DND-41 (cell line): ENCODE measurements at regions not wholly inside any gene's neighbourhood (a gene's known extent, or its start where the extent isn't known, plus 50 kb on each side); places are given as distances from the start of the nearest gene placed in this dataset.

Source experiments
- ATAC-seq: fragments of 200-7000 bp; cut with Tn5 transposase; 3 replicates; pipeline ENCODE4 v1.9.1; 2021; ENCODE audit warnings: low read depth; ENCODE audit not compliant: insufficient read depth
- DNase-seq: peaks from one replicate; pipeline ENCODE4 v3.0.0-alpha.2; 2020
- H2AFZ ChIP-seq: 2 replicates; pipeline ENCODE4 v1.6.0; 2012; ENCODE audit warnings: low read depth, low read length
- H3K27ac ChIP-seq: 2 replicates; pipeline ENCODE4 v1.5.1; 2012; ENCODE audit warnings: low read length, inconsistent platforms
- H3K27me3 ChIP-seq: fragments of 200-600 bp; sonication (generic); 2 replicates; pipeline ENCODE4 v1.6.0; 2012; ENCODE audit warnings: low read length, mild to moderate bottlenecking, inconsistent platforms; ENCODE audit not compliant: insufficient read depth, poor library complexity
- H3K36me3 ChIP-seq: 2 replicates; pipeline ENCODE4 v1.5.1; 2012; ENCODE audit warnings: low read length, inconsistent platforms; ENCODE audit not compliant: insufficient read depth
- H3K4me1 ChIP-seq: 2 replicates; pipeline ENCODE4 v1.5.1; 2012; ENCODE audit warnings: mild to moderate bottlenecking, low read length; ENCODE audit not compliant: insufficient read depth
- H3K4me2 ChIP-seq: 2 replicates; pipeline ENCODE4 v1.6.0; 2012; ENCODE audit warnings: mild to moderate bottlenecking, moderate library complexity, low read length, inconsistent platforms; ENCODE audit not compliant: insufficient read depth
- H3K4me3 ChIP-seq, 2 experiments: fragments of 200-600 bp in 1 of 2; shearing (Covaris generic) in 1 of 2; 2 replicates each; pipeline ENCODE4 v1.5.1; 2012 to 2016; ENCODE audit warnings: inconsistent platforms in 2 of 2, low read length in 2 of 2, mild to moderate bottlenecking in 2 of 2, low read depth in 1 of 2, moderate library complexity in 1 of 2
- H3K79me2 ChIP-seq: 2 replicates; pipeline ENCODE4 v1.6.0; 2012; ENCODE audit warnings: low read length, inconsistent platforms; ENCODE audit not compliant: insufficient read depth
- H3K9ac ChIP-seq: 2 replicates; pipeline ENCODE4 v1.6.0; 2012; ENCODE audit warnings: low read depth, mild to moderate bottlenecking, inconsistent platforms, low read length, moderate library complexity
- H3K9me3 ChIP-seq: 2 replicates; pipeline ENCODE4 v1.5.1; 2012; ENCODE audit warnings: low read length, moderate library complexity, mild to moderate bottlenecking, inconsistent platforms; ENCODE audit not compliant: insufficient read depth, severe bottlenecking
- H4K20me1 ChIP-seq: 2 replicates; pipeline ENCODE4 v1.6.0; 2012; ENCODE audit warnings: low read length; ENCODE audit not compliant: insufficient read depth
- CTCF ChIP-seq: IDR thresholded peaks from 2 replicates; pipeline ENCODE4 v1.5.1; 2012; ENCODE audit warnings: borderline replicate concordance, low read length, moderate library complexity, mild to moderate bottlenecking; ENCODE audit not compliant: poor library complexity, severe bottlenecking; ENCODE audit errors: extremely low read depth
- EZH2 ChIP-seq: IDR thresholded peaks from 3 replicates; pipeline ENCODE4 v1.6.1; 2012; ENCODE audit warnings: borderline replicate concordance, low read depth, mild to moderate bottlenecking, moderate library complexity, low read length, inconsistent platforms; ENCODE audit not compliant: severe bottlenecking

- Histone ChIP-seq H4K20me1 (no peaks in the 10 kb centered on the region), H3K4me2 (peak overlapping the region; percentile 50), H2AFZ (no peak overlapping the region)
Measured at GRCh38 chr3:110973263-110973895, 98.2 kb upstream of the NECTIN3 start.

GRCh38 chr3:110974902-110975301 is 96.7 kb upstream of the NECTIN3 start:
- no peak for TF ChIP-seq CTCF
- no peak for TF ChIP-seq EZH2
- Histone ChIP-seq H3K4me1 (peaks cover 14% of the 10 kb centered on the region), H3K9me3 (peaks cover under 1% of the 10 kb centered on the region), H3K27ac (no peak overlapping the region), H3K9ac (no peak overlapping the region), H3K27me3 (no peaks in the 10 kb centered on the region), H3K36me3 (no peaks in the 10 kb centered on the region), H4K20me1 (no peaks in the 10 kb centered on the region), H2AFZ (no peak overlapping the region), H3K4me3 (no peak overlapping the region), H3K79me2 (no peaks in the 10 kb centered on the region), H3K4me2 (no peak overlapping the region)
- DNase-seq (no peak), ATAC-seq (no peak)

More at GRCh38 chr3:110973263-110973895, 98.2 kb upstream of the NECTIN3 start:
- Histone ChIP-seq H3K9ac (peak overlapping the region; percentile 10; the same call in 1 of the 2 replicates), H3K4me3 (peak overlapping the region in 1 of 2 experiments; percentile 3; a peak in 1 of 4 replicates), H3K27me3 (no peaks in the 10 kb centered on the region), H3K4me1 (peaks cover 14% of the 10 kb centered on the region), H3K36me3 (no peaks in the 10 kb centered on the region), H3K79me2 (no peaks in the 10 kb centered on the region), H3K27ac (no peak overlapping the region), H3K9me3 (peaks cover 8% of the 10 kb centered on the region)
- ATAC-seq, result peak; percentile 92
- DNase-seq, result peak; percentile 34
- no peak for TF ChIP-seq EZH2
- no peak for TF ChIP-seq CTCF

- Histone ChIP-seq H4K20me1 (no peaks in the 10 kb centered on the region), H3K9ac (no peak overlapping the region), H3K27me3 (no peaks in the 10 kb centered on the region), H2AFZ (no peak overlapping the region), H3K4me3 (no peak overlapping the region), H3K9me3 (peaks cover 11% of the 10 kb centered on the region), H3K36me3 (no peaks in the 10 kb centered on the region), H3K4me2 (no peak overlapping the region), H3K4me1 (no peaks in the 10 kb centered on the region), H3K79me2 (no peaks in the 10 kb centered on the region), H3K27ac (no peak overlapping the region)
- ATAC-seq, result no peak
- DNase-seq, result no peak
- TF ChIP-seq CTCF (no peak), EZH2 (no peak)
Measured at GRCh38 chr3:110984456-110985250, 87.0 kb upstream of the NECTIN3 start.
